Endothelial cell (in vitro differentiated cells): ENCODE measurements at regions not wholly inside any gene's neighbourhood (a gene's known extent, or its start where the extent isn't known, plus 50 kb on each side); places are given as distances from the start of the nearest gene placed in this dataset.

Source experiments
- DNase-seq: peaks from one replicate; pipeline ENCODE4 v3.0.0; 2021; ENCODE audit warnings: low spot score
- H3K27ac Mint-ChIP-seq: one replicate; pipeline ENCODE4 v1.8.0; 2021; ENCODE audit warnings: mixed read lengths, inconsistent platforms; ENCODE audit not compliant: unreplicated experiment
- H3K27me3 Mint-ChIP-seq: one replicate; pipeline ENCODE4 v1.8.0; 2021; ENCODE audit warnings: mild to moderate bottlenecking, moderate library complexity, mixed read lengths, inconsistent platforms; ENCODE audit not compliant: unreplicated experiment
- H3K36me3 Mint-ChIP-seq: one replicate; pipeline ENCODE4 v1.8.0; 2021; ENCODE audit warnings: mild to moderate bottlenecking, low read depth, mixed read lengths, inconsistent platforms; ENCODE audit not compliant: unreplicated experiment
- H3K4me1 Mint-ChIP-seq: one replicate; pipeline ENCODE4 v1.8.0; 2021; ENCODE audit warnings: mild to moderate bottlenecking, mixed read lengths, inconsistent platforms; ENCODE audit not compliant: unreplicated experiment
- H3K4me3 Mint-ChIP-seq: one replicate; pipeline ENCODE4 v1.8.0; 2021; ENCODE audit warnings: mild to moderate bottlenecking, mixed read lengths, inconsistent platforms; ENCODE audit not compliant: unreplicated experiment
- H3K9me3 Mint-ChIP-seq: one replicate; pipeline ENCODE4 v1.8.0; 2021; ENCODE audit warnings: mixed read lengths, inconsistent platforms; ENCODE audit not compliant: unreplicated experiment
- TF ChIP-seq, protein P1 (sequence below): fragments of 200-600 bp; sonication (generic); IDR thresholded peaks from one replicate; pipeline ENCODE4 v1.5.0; 2021; ENCODE audit warnings: antibody characterized with exemption; ENCODE audit not compliant: unreplicated experiment

DNA sequence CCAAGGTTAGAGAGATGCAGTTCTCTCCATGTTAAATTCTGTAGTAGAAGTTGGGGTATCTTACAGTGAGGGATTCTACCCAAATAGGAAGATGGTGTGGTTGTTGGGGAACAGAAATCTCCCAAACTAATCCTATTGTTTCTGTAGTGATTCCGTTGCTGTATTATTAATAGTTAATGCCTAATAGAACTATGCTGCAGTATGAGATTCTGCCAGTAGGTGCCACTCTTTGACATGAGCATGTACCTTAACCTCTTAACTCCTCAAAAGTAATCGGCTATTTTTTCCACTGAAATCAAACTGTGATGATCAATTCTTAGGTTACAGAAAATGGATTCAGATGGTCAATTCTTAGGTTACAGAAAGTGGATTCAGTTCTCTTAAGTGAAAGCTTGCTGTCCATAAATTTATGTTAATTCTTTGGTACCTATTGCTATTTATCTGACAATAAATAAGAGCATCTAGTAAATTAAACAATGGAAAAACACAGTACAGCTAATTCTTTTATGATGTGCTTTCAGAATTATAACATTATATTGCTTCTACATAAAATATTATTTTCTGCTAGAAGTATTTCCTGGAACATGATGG is 97.9 kb upstream of the DLX2 start:
- no peaks in the 10 kb centered on the region for H3K27me3 Mint-ChIP-seq
- no peak overlapping the region for H3K4me3 Mint-ChIP-seq
- TF ChIP-seq, protein P1, sequence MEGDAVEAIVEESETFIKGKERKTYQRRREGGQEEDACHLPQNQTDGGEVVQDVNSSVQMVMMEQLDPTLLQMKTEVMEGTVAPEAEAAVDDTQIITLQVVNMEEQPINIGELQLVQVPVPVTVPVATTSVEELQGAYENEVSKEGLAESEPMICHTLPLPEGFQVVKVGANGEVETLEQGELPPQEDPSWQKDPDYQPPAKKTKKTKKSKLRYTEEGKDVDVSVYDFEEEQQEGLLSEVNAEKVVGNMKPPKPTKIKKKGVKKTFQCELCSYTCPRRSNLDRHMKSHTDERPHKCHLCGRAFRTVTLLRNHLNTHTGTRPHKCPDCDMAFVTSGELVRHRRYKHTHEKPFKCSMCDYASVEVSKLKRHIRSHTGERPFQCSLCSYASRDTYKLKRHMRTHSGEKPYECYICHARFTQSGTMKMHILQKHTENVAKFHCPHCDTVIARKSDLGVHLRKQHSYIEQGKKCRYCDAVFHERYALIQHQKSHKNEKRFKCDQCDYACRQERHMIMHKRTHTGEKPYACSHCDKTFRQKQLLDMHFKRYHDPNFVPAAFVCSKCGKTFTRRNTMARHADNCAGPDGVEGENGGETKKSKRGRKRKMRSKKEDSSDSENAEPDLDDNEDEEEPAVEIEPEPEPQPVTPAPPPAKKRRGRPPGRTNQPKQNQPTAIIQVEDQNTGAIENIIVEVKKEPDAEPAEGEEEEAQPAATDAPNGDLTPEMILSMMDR, result peak; percentile 55
- DNase-seq, result peak; percentile 14
- H3K9me3 Mint-ChIP-seq, result no peaks in the 10 kb centered on the region
- no peak overlapping the region for H3K27ac Mint-ChIP-seq
- H3K4me1 Mint-ChIP-seq, result no peaks in the 10 kb centered on the region
- H3K36me3 Mint-ChIP-seq, result peaks cover 7% of the 10 kb centered on the region

DNA sequence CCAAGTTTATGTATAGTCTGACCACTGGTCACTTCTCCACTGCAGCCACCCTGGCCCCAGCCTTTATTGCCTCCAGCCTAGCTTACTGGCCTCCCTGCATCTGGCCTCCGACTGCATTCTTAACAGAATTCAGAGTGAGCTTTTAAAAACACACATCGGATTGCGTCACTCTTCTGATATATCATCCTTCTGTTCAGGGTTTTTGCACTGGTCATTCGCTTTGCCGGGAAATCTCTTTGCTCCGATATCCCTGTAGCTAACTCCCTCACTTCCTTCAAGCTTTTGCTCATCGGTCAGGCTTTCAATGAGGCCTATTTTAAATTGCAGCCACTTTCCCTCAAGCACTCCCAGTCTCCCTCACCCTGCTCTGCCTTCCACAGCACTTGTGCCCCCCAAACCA is 101.6 kb upstream of the DLX2 start:
- H3K27me3 Mint-ChIP-seq, result no peaks in the 10 kb centered on the region
- H3K9me3 Mint-ChIP-seq, result no peaks in the 10 kb centered on the region
- DNase-seq, result no peak
- TF ChIP-seq, protein P1, result no peak
- no peak overlapping the region for H3K4me3 Mint-ChIP-seq
- peaks cover 3% of the 10 kb centered on the region for H3K4me1 Mint-ChIP-seq
- peaks cover 4% of the 10 kb centered on the region for H3K36me3 Mint-ChIP-seq
- H3K27ac Mint-ChIP-seq, result no peak overlapping the region

DNA sequence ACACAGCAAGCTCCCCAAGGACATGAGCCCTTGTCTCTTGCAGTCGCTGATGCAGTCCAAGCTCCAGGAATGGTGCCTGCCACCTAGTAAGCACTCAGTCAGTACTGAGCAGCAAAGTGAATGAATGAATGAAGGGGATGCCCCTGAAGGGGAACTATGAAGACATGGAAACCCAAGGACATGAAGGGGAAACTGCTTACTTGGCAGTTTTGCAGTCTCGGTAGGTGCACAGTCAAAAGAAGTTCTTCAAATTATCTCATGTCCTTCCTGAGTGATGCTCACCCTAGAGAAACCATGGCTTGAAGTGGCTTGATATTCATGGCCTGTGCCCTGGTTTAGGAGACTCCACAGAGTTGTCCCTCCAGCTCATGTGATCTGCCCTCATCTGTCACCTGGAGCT is 102.1 kb upstream of the DLX2 start:
- Mint-ChIP-seq H3K27ac (no peak overlapping the region), H3K4me1 (peaks cover 6% of the 10 kb centered on the region), H3K4me3 (no peak overlapping the region), H3K27me3 (no peaks in the 10 kb centered on the region), H3K36me3 (peaks cover 3% of the 10 kb centered on the region), H3K9me3 (no peaks in the 10 kb centered on the region)
- no peak for DNase-seq
- TF ChIP-seq, protein P1, result no peak

DNA sequence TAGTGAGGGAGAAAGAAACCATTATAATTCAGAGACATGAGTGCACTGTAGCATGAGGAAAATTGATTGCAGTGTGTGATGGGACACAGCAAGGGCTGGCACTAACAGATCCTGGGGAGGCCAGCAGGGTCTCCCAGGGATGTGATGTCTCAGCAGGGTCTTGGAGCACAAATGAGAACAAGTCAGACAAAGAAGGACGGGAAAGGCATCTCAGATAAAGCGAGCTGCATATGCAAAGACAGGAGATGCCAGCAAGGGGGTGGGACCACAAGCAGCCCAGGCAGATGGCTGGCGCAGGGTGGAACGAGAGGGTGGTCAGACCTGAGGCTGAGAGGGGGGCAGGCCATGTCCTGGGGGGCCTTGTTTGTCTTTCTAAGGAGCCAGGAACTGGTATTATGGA is 102.6 kb upstream of the DLX2 start:
- no peak for DNase-seq
- no peaks in the 10 kb centered on the region for H3K27me3 Mint-ChIP-seq
- TF ChIP-seq, protein P1, result no peak
- H3K36me3 Mint-ChIP-seq, result no peaks in the 10 kb centered on the region
- H3K4me1 Mint-ChIP-seq, result peaks cover 6% of the 10 kb centered on the region
- no peak overlapping the region for H3K4me3 Mint-ChIP-seq
- no peak overlapping the region for H3K27ac Mint-ChIP-seq
- H3K9me3 Mint-ChIP-seq, result no peaks in the 10 kb centered on the region

DNA sequence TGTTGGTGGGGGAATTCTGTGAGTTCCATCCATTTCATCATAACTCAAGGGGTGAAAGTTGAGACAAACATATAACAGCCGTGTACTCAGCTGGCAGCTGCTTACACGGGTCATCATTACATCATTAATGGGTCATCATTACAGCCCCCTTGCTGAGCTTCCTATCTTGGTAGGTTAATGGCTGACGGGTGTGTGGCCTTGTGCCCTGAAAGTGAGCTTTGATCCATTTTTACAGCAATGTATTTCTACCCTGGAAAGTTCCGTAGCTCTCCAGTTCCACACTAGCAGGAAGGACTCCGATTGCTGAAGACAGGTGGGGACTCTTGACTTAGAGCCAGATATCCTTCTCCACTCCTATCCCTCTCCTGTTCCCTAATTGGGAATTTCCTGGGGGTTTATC is 105.2 kb upstream of the DLX2 start:
- H3K27me3 Mint-ChIP-seq, result no peaks in the 10 kb centered on the region
- no peak for DNase-seq
- no peak overlapping the region for H3K27ac Mint-ChIP-seq
- peaks cover 13% of the 10 kb centered on the region for H3K4me1 Mint-ChIP-seq
- H3K36me3 Mint-ChIP-seq, result no peaks in the 10 kb centered on the region
- no peaks in the 10 kb centered on the region for H3K9me3 Mint-ChIP-seq
- TF ChIP-seq, protein P1, result no peak
- no peak overlapping the region for H3K4me3 Mint-ChIP-seq
